HL-60 (cell line): ENCODE measurements at regions not wholly inside any gene's neighbourhood (a gene's known extent, or its start where the extent isn't known, plus 50 kb on each side); places are given as distances from the start of the nearest gene placed in this dataset.

ENCODE experiments used
- DNase-seq, 2 experiments: peaks; one replicate each; pipeline ENCODE4 v3.0.0-alpha.2; 2010 to 2020; ENCODE audit warnings: low read depth in 1 of 2, low spot score in 1 of 2
- H3K27ac ChIP-seq: fragments of 250-450 bp; sonication (Bioruptor Pico); replicated peaks from 2 replicates; pipeline ENCODE4 v1.5.1; 2020; ENCODE audit warnings: mild to moderate bottlenecking, moderate library complexity
- H3K27me3 ChIP-seq: fragments of 250-450 bp; sonication (Bioruptor Pico); 2 replicates; pipeline ENCODE4 v1.5.1; 2021; ENCODE audit warnings: mild to moderate bottlenecking, moderate library complexity; ENCODE audit not compliant: insufficient read depth, poor library complexity, severe bottlenecking
- H3K4me3 ChIP-seq: replicated peaks from 2 replicates; pipeline ENCODE4 v1.5.1; 2011; ENCODE audit warnings: mild to moderate bottlenecking, control low read depth, low read length; ENCODE audit not compliant: insufficient read depth
- CTCF ChIP-seq: IDR thresholded peaks from one replicate; pipeline ENCODE4 v1.5.1; 2011; ENCODE audit warnings: low read length, control low read depth, inconsistent platforms; ENCODE audit not compliant: insufficient read depth
- GABPA ChIP-seq: IDR thresholded peaks from 2 replicates; pipeline ENCODE4 v1.6.1; 2012; ENCODE audit warnings: low read depth
- POLR2AphosphoS5 ChIP-seq: IDR thresholded peaks from 2 replicates; pipeline ENCODE4 v1.6.1; 2012; ENCODE audit warnings: low read depth
- REST ChIP-seq: IDR thresholded peaks from 2 replicates; pipeline ENCODE4 v1.6.1; 2012; ENCODE audit warnings: low read depth; ENCODE audit not compliant: insufficient replicate concordance
- SPI1 ChIP-seq: IDR thresholded peaks from 2 replicates; pipeline ENCODE4 v1.6.1; 2012; ENCODE audit warnings: low read depth, mild to moderate bottlenecking, borderline replicate concordance

GRCh38 chr11:134513585-134514120 lies 101.6 kb upstream of the B3GAT1 start:
- Histone ChIP-seq H3K27ac (no peak overlapping the region), H3K4me3 (no peak overlapping the region), H3K27me3 (no peaks in the 10 kb centered on the region)
- DNase-seq = no peak
- TF ChIP-seq REST (no peak), CTCF (no peak), POLR2AphosphoS5 (no peak), GABPA (no peak), SPI1 (no peak)

- TF ChIP-seq CTCF = no peak
- Histone ChIP-seq H3K27ac (no peak overlapping the region), H3K27me3 (no peaks in the 10 kb centered on the region), H3K4me3 (no peak overlapping the region)
- DNase-seq = no peak
Observed at GRCh38 chr11:134512571-134513538, 100.8 kb upstream of the B3GAT1 start.

- Histone ChIP-seq H3K27me3 (no peaks in the 10 kb centered on the region), H3K4me3 (no peak overlapping the region), H3K27ac (no peak overlapping the region)
- no peak for TF ChIP-seq SPI1
- TF ChIP-seq GABPA = no peak
- TF ChIP-seq POLR2AphosphoS5 = no peak
- no peak for TF ChIP-seq CTCF
- no peak for TF ChIP-seq REST
- DNase-seq = no peak
Observed at GRCh38 chr11:134512061-134512460, 100.0 kb upstream of the B3GAT1 start.

GRCh38 chr11:134511255-134511654 lies 99.2 kb upstream of the B3GAT1 start:
- no peaks in the 10 kb centered on the region for H3K27me3 ChIP-seq
- TF ChIP-seq SPI1 (no peak), REST (no peak), GABPA (no peak)
- no peak overlapping the region for H3K4me3 ChIP-seq
- no peak for DNase-seq
- H3K27ac ChIP-seq = no peak overlapping the region
